G401 (cell line): ENCODE measurements at regions not wholly inside any gene's neighbourhood (a gene's known extent, or its start where the extent isn't known, plus 50 kb on each side); places are given as distances from the start of the nearest gene placed in this dataset.
"Not testable (repeated sequence)": the region's sequence is repeated elsewhere in the genome, so short reads cannot be mapped to it uniquely, and the experiment has no call there.

Experiments used
- DNase-seq: peaks from one replicate; pipeline ENCODE4 v3.0.0-alpha.2; 2015; ENCODE audit warnings: low spot score
- in situ Hi-C: cut with HindIII; loops from 2 replicates; pipeline ENCODE4 v1.10.0; 2016; ENCODE audit warnings: low sequenced_read_pairs, mixed read lengths

GRCh38 chr20:22829356-22829755 is 205.8 kb upstream of the SSTR4 start:
- DNase-seq, result no peak
- in situ Hi-C loops, result no loop called here

- in situ Hi-C loops, result no loop called here
- DNase-seq, result no peak
Observed at GRCh38 chr20:22830138-22830537, 205.0 kb upstream of the SSTR4 start.

GRCh38 chr20:22830715-22831114 is 204.4 kb upstream of the SSTR4 start:
- DNase-seq, in situ Hi-C loops: not testable (repeated sequence)

- in situ Hi-C loops, result no loop called here
- no peak for DNase-seq
Observed at GRCh38 chr20:22833851-22834250, 201.3 kb upstream of the SSTR4 start.

GRCh38 chr20:22834651-22835256 is 200.4 kb upstream of the SSTR4 start:
- DNase-seq, result no peak
- in situ Hi-C loops, result no loop called here

DNA sequence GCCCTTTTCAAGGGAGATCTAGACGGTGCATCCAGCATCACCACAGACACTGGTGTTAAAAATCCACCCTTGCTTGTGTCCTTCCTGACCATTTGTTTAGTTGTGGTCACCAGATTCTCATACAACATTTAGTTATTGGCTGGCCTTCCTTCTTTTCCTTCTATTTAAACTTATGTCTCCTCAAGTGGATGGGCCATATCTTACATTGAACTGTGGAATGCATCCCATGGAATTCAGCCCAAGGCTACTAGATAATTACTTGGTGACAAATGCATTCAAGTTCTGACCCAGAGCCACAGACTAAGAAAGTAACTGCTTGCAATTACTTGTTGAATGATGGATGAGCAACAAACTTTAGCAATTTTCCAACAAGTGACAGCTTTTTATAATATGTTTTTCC is 198.9 kb upstream of the SSTR4 start:
- DNase-seq, result no peak

DNA sequence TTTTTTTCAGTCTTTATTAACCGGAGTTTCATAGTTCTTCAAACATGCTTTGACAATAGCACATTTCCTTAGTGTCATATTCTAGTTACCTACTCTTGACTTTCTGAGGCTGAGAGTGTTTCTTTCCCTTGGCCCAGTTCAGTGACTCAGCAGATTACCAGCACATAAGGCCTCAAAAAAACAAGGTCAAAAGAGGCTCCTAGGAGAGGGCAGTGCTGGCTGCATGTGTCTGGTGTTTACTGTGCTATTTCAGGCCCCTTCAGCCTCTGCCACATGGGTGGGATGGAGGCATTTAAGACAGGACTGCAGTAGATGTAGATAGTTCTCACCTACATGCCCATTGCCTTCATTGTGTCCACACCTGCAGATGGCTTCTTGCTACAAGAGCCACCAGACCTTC is 198.2 kb upstream of the SSTR4 start:
- no peak for DNase-seq
- in situ Hi-C loops, result no loop called here

More for the DNA sequence above, 198.9 kb upstream of the SSTR4 start:
- in situ Hi-C loops, result no loop called here

- DNase-seq, result no peak
- in situ Hi-C loops, result no loop called here
Observed at GRCh38 chr20:22838001-22838400, 197.1 kb upstream of the SSTR4 start.

- no peak for DNase-seq
- in situ Hi-C loops, result no loop called here
Observed at GRCh38 chr20:22841846-22842245, 193.3 kb upstream of the SSTR4 start.

- DNase-seq, result no peak
- in situ Hi-C loops, result no loop called here
Observed at GRCh38 chr20:22842793-22843192, 192.3 kb upstream of the SSTR4 start.

- in situ Hi-C loops, result no loop called here
Observed at GRCh38 chr20:22844959-22845358, 190.2 kb upstream of the SSTR4 start.

GRCh38 chr20:22846863-22847262 is 188.2 kb upstream of the SSTR4 start:
- DNase-seq, result no peak
- in situ Hi-C loops, result no loop called here

More at GRCh38 chr20:22844959-22845358, 190.2 kb upstream of the SSTR4 start:
- DNase-seq, result no peak

- no peak for DNase-seq
- in situ Hi-C loops, result no loop called here
Observed at GRCh38 chr20:22848364-22848763, 186.7 kb upstream of the SSTR4 start.

DNA sequence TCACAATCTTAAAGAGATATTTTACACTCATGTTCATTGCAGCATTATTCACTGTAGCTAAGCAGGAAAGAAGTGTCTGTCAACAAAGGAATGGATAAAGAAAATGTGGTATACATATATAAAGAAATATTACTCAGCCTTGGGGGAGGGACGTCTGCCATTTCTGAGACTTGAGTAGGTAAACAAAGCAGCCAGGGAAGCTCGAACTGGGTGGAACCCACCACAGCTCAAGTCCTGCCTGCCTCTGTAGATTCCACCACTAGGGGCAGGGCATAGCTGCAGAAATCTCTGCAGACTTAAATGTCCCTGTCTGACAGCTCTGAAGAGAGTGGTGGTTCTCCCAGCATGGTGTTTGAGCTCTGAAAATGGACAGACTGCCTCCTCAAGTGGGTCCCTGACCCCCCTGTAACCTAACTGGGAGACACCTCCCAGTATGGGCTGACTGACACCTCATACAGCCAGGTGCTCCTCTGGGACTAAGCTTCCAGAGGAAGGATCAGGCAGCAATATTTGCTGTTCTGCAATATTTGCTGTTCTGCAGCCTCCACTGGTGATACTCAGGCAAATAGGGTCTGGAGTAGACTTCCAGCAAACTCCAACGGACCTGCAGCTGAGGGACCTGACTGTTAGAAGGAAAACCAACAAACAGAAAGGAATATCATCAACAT is 183.3 kb upstream of the SSTR4 start:
- in situ Hi-C loops, DNase-seq: not testable (repeated sequence)

- in situ Hi-C loops, result no loop called here
- DNase-seq, result no peak
Observed at GRCh38 chr20:22861231-22861980, 173.7 kb upstream of the SSTR4 start.

DNA sequence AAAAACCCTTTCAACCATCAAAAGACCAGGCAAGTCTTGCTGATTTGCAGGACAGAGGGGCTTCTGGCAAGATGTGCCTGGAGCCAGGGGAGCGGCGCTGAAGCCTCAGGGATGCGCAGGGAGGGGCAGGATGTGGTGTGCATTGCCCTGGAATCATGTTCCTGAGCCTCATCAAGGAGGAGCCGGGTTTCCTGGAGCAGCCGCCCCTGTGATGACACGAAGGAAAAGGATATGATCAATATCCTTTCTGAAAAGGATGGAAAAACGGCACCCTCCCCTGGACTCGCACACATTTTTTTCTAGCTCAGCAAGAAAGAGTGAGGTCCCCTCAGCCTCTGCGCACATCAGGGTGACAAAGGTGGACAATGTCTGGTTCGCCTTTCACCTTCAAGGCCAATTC is 173.1 kb upstream of the SSTR4 start:
- no peak for DNase-seq
- in situ Hi-C loops, result no loop called here

- in situ Hi-C loops, result no loop called here
- DNase-seq, result no peak
Observed at GRCh38 chr20:22862671-22863230, 172.4 kb upstream of the SSTR4 start.

GRCh38 chr20:22863826-22864225 is 171.3 kb upstream of the SSTR4 start:
- in situ Hi-C loops, result no loop called here
- no peak for DNase-seq

- DNase-seq, result no peak
- in situ Hi-C loops, result no loop called here
Observed at GRCh38 chr20:22866812-22867341, 168.2 kb upstream of the SSTR4 start.

GRCh38 chr20:22878166-22878565 is 156.9 kb upstream of the SSTR4 start:
- in situ Hi-C loops, result no loop called here
- no peak for DNase-seq
